ENCODE measurements at regions not wholly inside any gene's neighbourhood (a gene's known extent, or its start where the extent isn't known, plus 50 kb on each side); places are given as distances from the start of the nearest gene placed in this dataset.

DNA sequence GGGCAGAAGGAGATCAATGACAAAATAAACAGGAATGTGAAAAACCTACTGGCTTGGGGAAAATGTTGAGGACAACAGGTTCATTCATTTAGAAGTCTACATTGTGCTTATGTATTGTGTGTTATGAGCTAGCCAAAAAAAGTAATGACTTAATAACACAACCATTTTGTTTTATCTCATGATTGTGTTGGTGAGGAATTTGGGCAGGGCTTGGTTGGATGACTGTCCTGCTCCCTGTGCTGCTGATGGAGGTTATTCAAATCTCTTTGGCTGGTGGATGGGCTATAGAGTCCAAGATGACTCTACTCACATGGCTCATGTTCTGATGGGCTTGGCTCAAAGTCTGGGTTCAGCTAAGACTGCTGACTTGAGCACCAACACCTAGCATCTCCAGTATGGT lies 116.3 kb downstream of the HS3ST1 start:
- TF ChIP-seq, protein P1, sequence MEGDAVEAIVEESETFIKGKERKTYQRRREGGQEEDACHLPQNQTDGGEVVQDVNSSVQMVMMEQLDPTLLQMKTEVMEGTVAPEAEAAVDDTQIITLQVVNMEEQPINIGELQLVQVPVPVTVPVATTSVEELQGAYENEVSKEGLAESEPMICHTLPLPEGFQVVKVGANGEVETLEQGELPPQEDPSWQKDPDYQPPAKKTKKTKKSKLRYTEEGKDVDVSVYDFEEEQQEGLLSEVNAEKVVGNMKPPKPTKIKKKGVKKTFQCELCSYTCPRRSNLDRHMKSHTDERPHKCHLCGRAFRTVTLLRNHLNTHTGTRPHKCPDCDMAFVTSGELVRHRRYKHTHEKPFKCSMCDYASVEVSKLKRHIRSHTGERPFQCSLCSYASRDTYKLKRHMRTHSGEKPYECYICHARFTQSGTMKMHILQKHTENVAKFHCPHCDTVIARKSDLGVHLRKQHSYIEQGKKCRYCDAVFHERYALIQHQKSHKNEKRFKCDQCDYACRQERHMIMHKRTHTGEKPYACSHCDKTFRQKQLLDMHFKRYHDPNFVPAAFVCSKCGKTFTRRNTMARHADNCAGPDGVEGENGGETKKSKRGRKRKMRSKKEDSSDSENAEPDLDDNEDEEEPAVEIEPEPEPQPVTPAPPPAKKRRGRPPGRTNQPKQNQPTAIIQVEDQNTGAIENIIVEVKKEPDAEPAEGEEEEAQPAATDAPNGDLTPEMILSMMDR (IDR thresholded peaks at IDR 0.05): no peak
- no peak for TF ChIP-seq POLR2AphosphoS5 (IDR thresholded peaks at IDR 0.05)
